ENCODE measurements at regions not wholly inside any gene's neighbourhood (a gene's known extent, or its start where the extent isn't known, plus 50 kb on each side); places are given as distances from the start of the nearest gene placed in this dataset.

DNA sequence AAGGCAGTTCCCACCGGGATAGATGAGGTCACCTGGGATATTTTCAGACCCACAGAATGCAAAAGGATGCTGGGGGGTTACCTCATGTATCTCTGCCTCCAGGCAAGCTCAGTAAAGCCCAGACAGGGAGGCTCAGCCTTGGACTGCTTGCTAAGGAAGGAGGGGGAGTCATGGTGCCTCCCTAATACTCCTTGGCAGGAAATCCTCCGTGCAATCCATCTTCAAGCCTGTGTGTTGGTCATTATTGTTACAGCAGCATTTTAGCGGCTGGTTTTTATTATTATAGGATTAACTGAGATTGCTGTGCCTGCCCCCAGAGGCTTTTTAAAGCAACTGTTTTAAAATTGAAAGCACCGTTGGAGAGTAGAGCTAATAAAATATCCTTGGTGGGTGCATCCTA, 188.5 kb upstream of the UBL3 start:
- intact Hi-C loops (cut with micrococcal nuclease; ENCODE audit: unreplicated experiment) (no loop called here), in situ Hi-C loops (cut with HindIII; ENCODE audit: low pct_unique_long_range_greater_than_20kb, low sequenced_read_pairs) (no loop called here)
- ChIA-PET CTCF (no interaction called here), POLR2A (no interaction called here)
- no peak overlapping the region for H3K27ac ChIP-seq (ENCODE audit: low read length)
- H3K36me3 ChIP-seq (ENCODE audit: control insufficient read depth, insufficient read depth, low read length) = no peaks in the 10 kb centered on the region
- H3K27me3 ChIP-seq (ENCODE audit: control insufficient read depth, insufficient read depth, low read length) = no peaks in the 10 kb centered on the region
- TF ChIP-seq POLR2AphosphoS5 (IDR thresholded peaks at IDR 0.05; ENCODE audit: low read depth, low read length) = no peak
- no peak for TF ChIP-seq SIN3A (IDR thresholded peaks at IDR 0.05; ENCODE audit: borderline replicate concordance, insufficient read depth, low read depth, low read length)
- TF ChIP-seq, protein P1, sequence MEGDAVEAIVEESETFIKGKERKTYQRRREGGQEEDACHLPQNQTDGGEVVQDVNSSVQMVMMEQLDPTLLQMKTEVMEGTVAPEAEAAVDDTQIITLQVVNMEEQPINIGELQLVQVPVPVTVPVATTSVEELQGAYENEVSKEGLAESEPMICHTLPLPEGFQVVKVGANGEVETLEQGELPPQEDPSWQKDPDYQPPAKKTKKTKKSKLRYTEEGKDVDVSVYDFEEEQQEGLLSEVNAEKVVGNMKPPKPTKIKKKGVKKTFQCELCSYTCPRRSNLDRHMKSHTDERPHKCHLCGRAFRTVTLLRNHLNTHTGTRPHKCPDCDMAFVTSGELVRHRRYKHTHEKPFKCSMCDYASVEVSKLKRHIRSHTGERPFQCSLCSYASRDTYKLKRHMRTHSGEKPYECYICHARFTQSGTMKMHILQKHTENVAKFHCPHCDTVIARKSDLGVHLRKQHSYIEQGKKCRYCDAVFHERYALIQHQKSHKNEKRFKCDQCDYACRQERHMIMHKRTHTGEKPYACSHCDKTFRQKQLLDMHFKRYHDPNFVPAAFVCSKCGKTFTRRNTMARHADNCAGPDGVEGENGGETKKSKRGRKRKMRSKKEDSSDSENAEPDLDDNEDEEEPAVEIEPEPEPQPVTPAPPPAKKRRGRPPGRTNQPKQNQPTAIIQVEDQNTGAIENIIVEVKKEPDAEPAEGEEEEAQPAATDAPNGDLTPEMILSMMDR (IDR thresholded peaks at IDR 0.05) = no peak
- TF ChIP-seq, protein P2, sequence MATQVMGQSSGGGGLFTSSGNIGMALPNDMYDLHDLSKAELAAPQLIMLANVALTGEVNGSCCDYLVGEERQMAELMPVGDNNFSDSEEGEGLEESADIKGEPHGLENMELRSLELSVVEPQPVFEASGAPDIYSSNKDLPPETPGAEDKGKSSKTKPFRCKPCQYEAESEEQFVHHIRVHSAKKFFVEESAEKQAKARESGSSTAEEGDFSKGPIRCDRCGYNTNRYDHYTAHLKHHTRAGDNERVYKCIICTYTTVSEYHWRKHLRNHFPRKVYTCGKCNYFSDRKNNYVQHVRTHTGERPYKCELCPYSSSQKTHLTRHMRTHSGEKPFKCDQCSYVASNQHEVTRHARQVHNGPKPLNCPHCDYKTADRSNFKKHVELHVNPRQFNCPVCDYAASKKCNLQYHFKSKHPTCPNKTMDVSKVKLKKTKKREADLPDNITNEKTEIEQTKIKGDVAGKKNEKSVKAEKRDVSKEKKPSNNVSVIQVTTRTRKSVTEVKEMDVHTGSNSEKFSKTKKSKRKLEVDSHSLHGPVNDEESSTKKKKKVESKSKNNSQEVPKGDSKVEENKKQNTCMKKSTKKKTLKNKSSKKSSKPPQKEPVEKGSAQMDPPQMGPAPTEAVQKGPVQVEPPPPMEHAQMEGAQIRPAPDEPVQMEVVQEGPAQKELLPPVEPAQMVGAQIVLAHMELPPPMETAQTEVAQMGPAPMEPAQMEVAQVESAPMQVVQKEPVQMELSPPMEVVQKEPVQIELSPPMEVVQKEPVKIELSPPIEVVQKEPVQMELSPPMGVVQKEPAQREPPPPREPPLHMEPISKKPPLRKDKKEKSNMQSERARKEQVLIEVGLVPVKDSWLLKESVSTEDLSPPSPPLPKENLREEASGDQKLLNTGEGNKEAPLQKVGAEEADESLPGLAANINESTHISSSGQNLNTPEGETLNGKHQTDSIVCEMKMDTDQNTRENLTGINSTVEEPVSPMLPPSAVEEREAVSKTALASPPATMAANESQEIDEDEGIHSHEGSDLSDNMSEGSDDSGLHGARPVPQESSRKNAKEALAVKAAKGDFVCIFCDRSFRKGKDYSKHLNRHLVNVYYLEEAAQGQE (IDR thresholded peaks at IDR 0.05; ENCODE audit: insufficient read depth in 1 of 2, low read depth in 2 of 2, low read length in 1 of 2) = no peak
- no peak for TF ChIP-seq TCF7L2 (IDR thresholded peaks at IDR 0.05; ENCODE audit: low read depth, low read length)
- DNase-seq (ENCODE audit: low read depth, low spot score) = no peak
- H3K4me1 ChIP-seq (ENCODE audit: control insufficient read depth, insufficient read depth, low read length) = no peaks in the 10 kb centered on the region
- no peaks in the 10 kb centered on the region for H3K9me3 ChIP-seq (ENCODE audit: control insufficient read depth, insufficient read depth, low read depth, low read length)
- no TSS peak for BruUV-seq (replicated peaks)
- ATAC-seq = no peak
- no peak overlapping the region for H3K4me3 ChIP-seq (ENCODE audit: low read depth in 2 of 2, low read length in 2 of 2)

DNA sequence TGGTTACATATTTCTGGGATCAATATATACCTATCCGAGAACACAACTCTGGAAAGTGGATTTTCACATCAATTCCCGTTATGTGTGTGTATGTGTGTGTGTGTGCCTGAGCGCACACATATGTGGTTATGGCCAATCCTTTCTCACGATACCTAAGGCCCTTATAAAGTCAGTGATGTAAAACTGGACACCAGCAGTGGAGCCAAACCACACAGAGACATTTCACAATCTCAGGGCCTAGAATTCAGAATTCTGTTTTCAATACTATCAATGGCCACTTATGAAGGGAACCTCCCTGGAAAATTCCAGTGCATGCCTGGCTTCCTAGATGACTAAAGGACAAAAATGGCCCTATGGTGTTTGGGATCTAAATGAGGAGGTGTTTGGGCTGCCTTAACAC, 187.3 kb upstream of the UBL3 start:
- DNase-seq (ENCODE audit: low read depth, low spot score) = no peak

More for the DNA sequence above, 187.3 kb upstream of the UBL3 start:
- intact Hi-C loops (cut with micrococcal nuclease; ENCODE audit: unreplicated experiment) = no loop called here
- POLR2A ChIA-PET = no interaction called here
- Histone ChIP-seq H3K36me3 (ENCODE audit: control insufficient read depth, insufficient read depth, low read length) (no peaks in the 10 kb centered on the region), H3K4me3 (ENCODE audit: low read depth in 2 of 2, low read length in 2 of 2) (no peak overlapping the region), H3K27ac (ENCODE audit: low read length) (no peak overlapping the region), H3K4me1 (ENCODE audit: control insufficient read depth, insufficient read depth, low read length) (no peaks in the 10 kb centered on the region), H3K27me3 (ENCODE audit: control insufficient read depth, insufficient read depth, low read length) (no peaks in the 10 kb centered on the region), H3K9me3 (ENCODE audit: control insufficient read depth, insufficient read depth, low read depth, low read length) (no peaks in the 10 kb centered on the region)
- CTCF ChIA-PET = no interaction called here
- TF ChIP-seq, protein P2 (IDR thresholded peaks at IDR 0.05; ENCODE audit: insufficient read depth in 1 of 2, low read depth in 2 of 2, low read length in 1 of 2) = no peak
- no peak for TF ChIP-seq SIN3A (IDR thresholded peaks at IDR 0.05; ENCODE audit: borderline replicate concordance, insufficient read depth, low read depth, low read length)
- TF ChIP-seq TCF7L2 (IDR thresholded peaks at IDR 0.05; ENCODE audit: low read depth, low read length) = no peak
- TF ChIP-seq POLR2AphosphoS5 (IDR thresholded peaks at IDR 0.05; ENCODE audit: low read depth, low read length) = no peak
- TF ChIP-seq, protein P1 (IDR thresholded peaks at IDR 0.05) = no peak
- in situ Hi-C loops (cut with HindIII; ENCODE audit: low pct_unique_long_range_greater_than_20kb, low sequenced_read_pairs) = no loop called here
- no peak for ATAC-seq
- no TSS peak for BruUV-seq (replicated peaks)
